ENCODE measurements at regions not wholly inside any gene's neighbourhood (a gene's known extent, or its start where the extent isn't known, plus 50 kb on each side); places are given as distances from the start of the nearest gene placed in this dataset.

GRCh38 chr7:121810831-121811672, 61.9 kb upstream of the PTPRZ1 start:
- no peak for DNase-seq (ENCODE audit: low read depth in 3 of 3)

DNA sequence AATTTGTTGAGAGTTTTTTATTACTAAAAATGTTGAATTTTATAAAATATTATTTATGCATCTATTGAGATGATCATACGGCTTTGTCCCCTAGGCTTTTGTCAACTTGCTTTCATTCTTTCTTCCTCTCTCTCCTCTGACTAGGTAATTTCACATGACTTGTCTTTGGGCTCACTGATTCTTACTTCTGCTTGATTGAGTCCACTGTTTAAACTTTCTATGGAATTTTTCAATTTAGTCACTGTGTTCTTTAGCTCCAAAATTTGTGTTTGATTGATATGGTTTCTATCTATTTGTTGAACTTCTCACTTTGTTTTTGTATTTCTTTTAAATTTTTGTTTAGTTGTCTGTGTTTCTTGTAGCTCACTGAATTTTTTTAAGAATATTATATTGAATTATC, 65.9 kb upstream of the PTPRZ1 start:
- no peak for DNase-seq (ENCODE audit: low read depth in 3 of 3)

DNA sequence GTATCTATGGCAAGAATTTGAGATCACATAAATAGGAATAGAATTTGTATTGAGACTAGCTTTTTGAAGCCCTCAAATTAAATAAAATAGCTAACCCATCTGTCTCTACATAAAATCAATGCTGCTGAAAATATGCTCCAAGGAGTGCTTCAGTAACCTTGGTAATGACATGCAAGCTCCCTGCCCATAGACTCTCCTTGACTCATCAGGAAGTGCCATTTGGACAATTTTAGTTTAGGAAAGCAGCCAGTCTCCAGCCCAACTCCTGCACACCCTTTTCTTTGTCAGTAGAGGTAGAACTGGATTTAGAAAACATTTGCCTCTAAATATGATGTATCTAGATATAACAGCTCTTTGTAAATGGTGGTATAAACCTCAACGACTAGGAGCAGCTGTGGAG, 69.9 kb upstream of the PTPRZ1 start:
- DNase-seq (ENCODE audit: low read depth in 3 of 3) = no peak

DNA sequence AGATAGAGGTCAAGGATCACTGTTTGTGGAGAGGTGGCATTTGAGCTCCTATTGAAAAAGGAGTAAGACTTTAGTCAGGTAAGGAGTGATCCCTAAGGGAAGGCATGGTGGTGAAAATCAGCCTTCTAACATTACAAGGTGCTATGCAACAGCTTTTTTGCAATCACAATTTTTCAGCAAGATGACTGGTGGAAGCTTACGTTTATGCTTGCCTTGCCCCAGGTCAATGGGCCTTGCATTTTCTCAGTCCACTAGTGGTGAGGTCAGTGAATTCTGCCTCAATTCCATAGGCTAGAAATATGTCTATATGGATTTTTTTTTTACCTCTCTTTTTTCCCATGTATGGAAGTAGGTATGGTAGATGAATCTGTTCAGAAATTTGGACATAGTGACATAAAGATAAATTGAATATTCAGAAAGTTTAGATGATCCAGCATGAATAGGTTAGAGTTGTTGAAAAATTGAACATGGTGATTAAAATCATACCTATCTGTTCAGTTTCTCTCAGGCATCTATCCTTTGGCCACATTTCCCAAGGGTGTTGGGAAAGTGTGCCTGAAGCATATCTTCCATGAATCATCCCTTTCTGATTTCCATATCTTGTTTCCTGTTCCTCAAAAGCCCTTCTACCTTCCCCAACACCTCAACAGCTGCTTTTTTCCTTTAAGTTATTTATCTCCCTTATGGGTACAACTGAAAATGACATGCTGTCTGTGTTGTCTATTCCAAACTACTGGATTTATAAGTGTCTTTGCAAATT, 71.9 kb upstream of the PTPRZ1 start:
- DNase-seq (ENCODE audit: low read depth in 3 of 3) = no peak

DNA sequence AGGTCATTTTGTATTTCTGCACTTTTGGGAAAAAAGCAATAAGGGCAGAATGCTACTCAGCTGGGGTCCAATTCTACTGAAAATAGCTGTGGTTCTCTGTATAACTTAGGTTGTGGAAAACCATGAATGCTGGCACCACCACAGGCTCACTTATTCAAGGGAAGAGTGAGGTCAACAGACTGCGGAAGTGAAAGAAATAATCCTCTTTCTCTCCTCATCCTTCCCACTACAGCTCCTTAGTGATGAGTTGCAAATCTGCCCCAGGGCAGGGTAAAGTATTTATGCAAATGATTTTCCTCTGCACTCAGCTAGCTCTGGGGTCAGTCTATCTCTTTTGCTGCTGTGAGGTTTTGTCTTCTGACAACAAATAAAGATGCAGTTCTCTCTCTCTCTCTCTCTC, 74.1 kb upstream of the PTPRZ1 start:
- no peak for DNase-seq (ENCODE audit: low read depth in 3 of 3)

DNA sequence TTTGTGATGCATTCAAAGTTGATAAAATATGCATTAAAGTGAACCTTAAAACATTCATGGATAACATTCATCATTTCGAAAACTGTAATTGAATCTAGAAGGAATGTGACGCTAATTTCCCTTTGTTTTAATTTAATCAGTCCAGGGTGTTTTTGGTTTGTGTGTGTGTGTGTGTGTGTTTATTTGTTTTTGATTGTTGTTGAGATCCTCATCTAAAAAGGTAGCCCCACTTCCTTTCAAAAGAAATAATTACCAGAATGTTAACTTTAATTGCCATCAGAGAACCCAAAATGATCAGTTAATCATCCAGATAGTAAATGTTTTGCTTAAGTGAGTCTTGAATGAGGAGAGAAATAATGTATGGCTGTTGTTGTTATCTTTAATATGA, 74.5 kb upstream of the PTPRZ1 start:
- no peak for DNase-seq (ENCODE audit: low read depth in 3 of 3)

DNA sequence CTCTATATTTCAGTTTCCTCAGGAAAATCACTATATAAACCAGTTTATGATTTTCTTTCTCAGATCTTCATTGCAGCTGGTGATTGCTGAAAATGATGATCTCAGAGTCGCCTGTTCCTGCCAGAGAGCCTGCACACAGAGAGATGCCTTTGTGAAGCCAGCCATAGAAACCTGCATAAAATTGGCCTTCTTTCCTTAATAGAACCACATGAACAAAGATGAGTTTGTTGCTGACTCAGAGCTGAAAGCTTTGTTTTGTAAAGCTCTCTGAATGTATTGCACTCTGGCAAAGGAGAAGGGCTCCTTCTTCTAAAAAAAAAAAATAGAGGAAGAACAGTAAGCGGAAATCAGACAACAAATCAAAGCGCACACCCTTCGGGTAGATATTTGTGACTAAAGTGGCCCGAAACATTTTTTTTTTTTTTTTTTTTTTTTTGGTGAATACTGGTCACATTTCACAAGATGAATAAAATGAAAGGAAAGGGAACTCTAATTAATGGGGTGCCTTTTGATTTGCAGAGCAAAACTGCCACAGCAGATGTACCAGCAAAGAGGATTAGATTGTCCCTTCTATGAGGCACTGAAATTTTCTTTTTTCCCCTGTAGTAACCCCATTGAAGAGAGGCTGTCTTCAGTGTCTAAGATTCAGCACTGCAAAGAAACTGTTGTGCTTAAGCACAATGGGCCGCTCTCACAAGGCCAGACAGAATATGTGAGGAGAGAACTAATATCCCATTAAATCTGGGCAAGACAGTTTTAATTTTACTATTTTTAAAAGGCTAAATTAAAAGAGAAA, 75.1 kb upstream of the PTPRZ1 start:
- DNase-seq (ENCODE audit: low read depth in 3 of 3) = no peak

GRCh38 chr7:121796936-121797656, 75.9 kb upstream of the PTPRZ1 start:
- DNase-seq (ENCODE audit: low read depth in 3 of 3) = no peak

- DNase-seq (ENCODE audit: low read depth in 3 of 3) = no peak
Observed at GRCh38 chr7:121796381-121796780, 76.6 kb upstream of the PTPRZ1 start.

- no peak for DNase-seq (ENCODE audit: low read depth in 3 of 3)
Observed at GRCh38 chr7:121795736-121796135, 77.2 kb upstream of the PTPRZ1 start.

DNA sequence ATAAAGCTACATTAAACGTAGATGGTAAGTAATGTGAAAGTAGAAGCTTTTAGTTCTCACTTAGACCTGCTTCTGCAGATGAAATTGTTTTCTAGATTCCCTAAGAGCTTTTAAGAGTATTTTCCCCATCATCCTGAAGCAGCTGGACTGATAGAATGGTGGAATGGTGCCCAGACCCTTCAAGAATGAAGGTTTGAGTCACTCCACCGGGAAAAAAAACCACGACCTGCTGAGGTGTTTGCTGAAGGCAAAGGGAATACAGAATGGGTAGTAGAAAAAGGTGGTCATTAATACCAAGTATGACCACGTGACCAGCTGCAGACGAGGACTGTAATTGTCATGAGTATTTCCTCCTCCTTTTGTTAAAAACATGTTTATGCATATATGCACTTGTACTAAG, 79.2 kb upstream of the PTPRZ1 start:
- no peak for DNase-seq (ENCODE audit: low read depth in 3 of 3)

DNA sequence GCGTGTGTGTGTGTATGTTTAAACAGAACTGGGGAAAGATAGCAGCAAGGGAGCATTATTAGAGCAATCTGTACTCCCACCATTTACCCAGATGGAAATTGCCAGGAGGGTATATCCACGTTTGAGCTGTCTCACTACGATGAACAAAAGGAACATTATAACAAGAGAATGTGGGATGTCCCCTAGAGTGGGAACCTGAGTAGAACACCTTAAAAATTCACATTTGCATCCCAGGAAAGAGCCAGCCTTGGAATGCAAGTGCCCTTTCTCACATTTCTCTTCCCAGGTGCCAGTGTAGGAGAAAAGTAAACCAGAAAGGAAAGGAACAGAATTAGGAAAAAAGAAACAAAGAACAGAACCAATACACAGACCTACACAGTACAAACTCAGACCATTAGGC, 95.3 kb upstream of the PTPRZ1 start:
- no peak for DNase-seq (ENCODE audit: low read depth in 3 of 3)

DNA sequence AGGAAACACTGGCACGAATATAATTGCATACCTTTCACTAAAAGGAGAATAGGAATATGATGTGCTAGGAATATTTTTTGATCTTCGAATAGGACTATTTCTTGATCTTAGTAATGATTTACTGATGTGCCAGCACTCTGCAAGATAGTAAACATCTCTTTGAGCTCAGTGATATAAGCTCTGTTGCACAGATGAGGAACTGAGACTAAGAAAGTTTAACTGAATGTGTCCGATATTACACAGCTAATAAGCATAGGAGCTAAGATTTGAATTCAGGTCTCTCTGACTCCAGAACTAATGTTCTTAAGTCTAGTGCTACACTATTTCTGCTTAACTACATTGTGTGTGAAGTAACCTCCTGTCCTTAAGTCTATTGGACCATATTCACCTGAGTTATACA, 98.4 kb upstream of the PTPRZ1 start:
- DNase-seq (ENCODE audit: low read depth in 3 of 3) = no peak

DNA sequence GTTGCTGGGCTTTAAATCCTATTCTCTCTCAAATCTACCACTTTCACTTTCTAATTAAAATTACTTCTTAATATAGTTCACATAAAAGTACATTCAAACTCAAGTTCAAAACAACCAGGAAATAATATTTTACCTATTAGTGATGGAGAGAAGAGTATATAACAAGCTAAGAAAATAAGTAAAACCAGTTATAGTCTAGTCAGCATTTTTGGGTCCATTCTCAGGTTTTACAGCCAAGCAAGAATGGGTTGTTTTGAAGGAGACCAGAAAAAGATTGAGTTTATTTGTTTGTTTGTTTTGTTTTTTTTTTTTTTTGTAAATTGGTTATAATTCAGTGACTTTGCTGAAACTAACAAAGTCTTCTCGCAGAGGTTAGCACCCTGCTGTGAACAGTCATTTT, 106.3 kb upstream of the PTPRZ1 start:
- no peak for DNase-seq (ENCODE audit: low read depth in 3 of 3)

GRCh38 chr7:121761399-121761798, 111.6 kb upstream of the PTPRZ1 start:
- DNase-seq (ENCODE audit: low read depth in 3 of 3) = no peak

DNA sequence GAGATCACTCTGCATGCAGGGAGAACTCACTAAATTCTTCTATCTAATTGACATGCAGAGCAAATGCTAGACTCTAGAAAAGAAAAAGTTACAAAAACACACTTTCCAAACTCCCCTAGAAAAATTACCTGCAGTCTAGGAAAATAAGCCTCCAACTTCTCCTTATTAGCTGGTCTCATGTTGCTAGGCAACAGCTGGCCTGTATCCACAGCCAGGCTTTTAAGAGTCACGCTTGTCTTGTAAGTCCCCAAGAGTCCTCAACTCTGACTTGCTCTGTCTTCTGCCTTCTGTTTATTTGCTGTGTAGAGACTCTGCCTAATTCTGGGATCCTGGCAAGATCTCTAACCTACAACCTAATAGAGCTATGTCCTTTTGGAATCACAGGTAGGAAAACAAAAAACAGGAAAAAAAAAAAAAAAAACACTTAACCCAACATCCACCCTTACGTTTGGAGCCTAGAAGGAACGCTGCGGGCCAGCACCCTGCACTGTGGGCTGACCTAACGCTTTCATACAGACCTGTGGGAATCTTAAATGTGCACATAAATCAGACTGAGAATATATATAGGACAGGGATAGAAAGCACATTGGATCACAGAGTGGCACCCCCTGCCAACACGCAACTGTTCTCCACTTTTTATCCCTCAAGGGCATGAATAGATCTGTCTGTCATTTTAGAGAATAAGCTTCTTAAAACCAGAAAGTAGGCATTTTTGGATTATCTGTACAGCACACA, 117.0 kb upstream of the PTPRZ1 start:
- DNase-seq (ENCODE audit: low read depth in 3 of 3) = no peak

DNA sequence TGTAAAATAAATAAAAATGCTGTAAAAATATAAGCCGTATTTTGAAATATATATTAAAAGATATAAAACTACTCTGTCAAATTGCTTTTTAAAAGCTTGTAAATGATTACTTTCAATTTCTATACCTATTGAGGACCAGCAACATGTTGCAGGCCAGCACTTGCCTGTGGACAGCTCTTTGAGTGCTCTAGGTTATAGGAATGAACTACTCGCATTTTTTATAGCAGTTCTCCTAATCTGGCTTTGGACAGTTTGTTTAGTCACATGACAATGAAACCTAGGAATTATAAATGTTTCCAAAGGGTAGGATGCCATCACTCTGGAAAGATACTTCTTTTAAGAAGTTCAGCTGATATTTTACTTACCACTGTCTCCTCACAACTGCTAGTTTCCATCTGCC, 117.7 kb upstream of the PTPRZ1 start:
- no peak for DNase-seq (ENCODE audit: low read depth in 3 of 3)

GRCh38 chr7:121753944-121754343, 119.0 kb upstream of the PTPRZ1 start:
- no peak for DNase-seq (ENCODE audit: low read depth in 3 of 3)

GRCh38 chr7:121752706-121753105, 120.3 kb upstream of the PTPRZ1 start:
- no peak for DNase-seq (ENCODE audit: low read depth in 3 of 3)

DNA sequence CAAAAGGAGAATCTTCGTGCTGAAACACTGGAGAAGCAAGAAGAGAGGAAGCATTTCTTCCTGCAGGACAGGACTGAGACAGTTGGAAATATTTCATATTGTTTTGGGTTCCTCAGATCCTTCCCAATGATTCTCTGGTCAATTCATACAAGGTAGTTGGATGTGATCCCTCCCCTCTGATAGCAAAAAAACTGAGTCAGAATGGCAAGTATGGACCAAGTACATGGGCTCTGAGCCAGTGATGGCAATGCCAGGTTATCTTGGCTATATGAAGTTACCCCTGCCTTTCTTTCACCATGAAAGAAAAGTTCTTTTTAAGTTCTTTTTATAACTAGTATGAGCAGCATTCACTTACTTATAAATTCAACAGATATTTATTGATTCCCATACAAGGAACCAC, 124.4 kb upstream of the PTPRZ1 start:
- no peak for DNase-seq (ENCODE audit: low read depth in 3 of 3)

- no peak for DNase-seq (ENCODE audit: low read depth in 3 of 3)
Observed at GRCh38 chr7:121745856-121746255, 127.1 kb upstream of the PTPRZ1 start.

Measured in stimulated activated CD4-positive, alpha-beta T cell treated with anti-CD3 and anti-CD28 coated beads, TNF-alpha, amount 100 ng/mL, for 24 hours (primary cell).